NCI-H748 treated with DMSO at 0.1 percent for 48 hours (cell line): ENCODE measurements at regions not wholly inside any gene's neighbourhood (a gene's known extent, or its start where the extent isn't known, plus 50 kb on each side); places are given as distances from the start of the nearest gene placed in this dataset.

Experiments used
- DNase-seq: peaks from one replicate; lab custom pipeline; 2025; lab: John Stamatoyannopoulos, UW

- DNase-seq: no peak
Observed at GRCh38 chr10:123607386-123607785, 58.8 kb upstream of the GPR26 start.

GRCh38 chr10:123608047-123608446 is 58.1 kb upstream of the GPR26 start:
- DNase-seq: no peak

- no peak for DNase-seq
Observed at GRCh38 chr10:123611243-123611642, 54.9 kb upstream of the GPR26 start.

DNA sequence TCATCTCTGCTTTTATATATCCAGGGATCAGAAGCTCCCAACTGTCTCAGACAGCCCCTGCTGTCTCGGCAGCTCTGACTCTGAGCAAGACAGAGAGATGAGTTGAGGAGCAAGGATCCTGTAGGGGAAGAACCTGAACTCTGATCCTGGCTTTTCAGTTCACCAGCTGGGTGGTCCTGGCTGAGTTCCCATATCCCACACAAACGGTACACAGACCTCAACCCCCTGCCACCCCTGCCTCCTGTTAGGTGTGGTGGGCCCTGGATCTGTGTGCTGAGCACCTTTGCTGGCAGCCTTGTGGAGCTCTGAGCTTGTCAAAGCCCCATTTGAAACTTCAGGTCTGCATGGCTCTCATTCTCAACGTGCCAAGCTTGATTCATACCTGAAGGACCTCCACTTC is 54.3 kb upstream of the GPR26 start:
- no peak for DNase-seq

GRCh38 chr10:123613346-123613850 is 52.8 kb upstream of the GPR26 start:
- no peak for DNase-seq

GRCh38 chr10:123614888-123615287 is 51.3 kb upstream of the GPR26 start:
- no peak for DNase-seq
